Natural killer cell (primary cell): ENCODE measurements at regions not wholly inside any gene's neighbourhood (a gene's known extent, or its start where the extent isn't known, plus 50 kb on each side); places are given as distances from the start of the nearest gene placed in this dataset.

Experiments used
- ATAC-seq, 3 donors: fragments of 150-1000 bp in 2 of 3; fragments of 200-7000 bp in 1 of 3; cut with Tn5 transposase; 1 replicate in 1 of 3; 2 replicates in 2 of 3; pipeline ENCODE4 v1.10.0; 2021; ENCODE audit warnings: mild to moderate bottlenecking in 2 of 3, moderate library complexity in 2 of 3
- DNase-seq, 2 donors: peaks; one replicate each; pipeline versions ENCODE4 v3.0.0 to v3.0.0-alpha.2; 2013 to 2021; ENCODE audit warnings: mixed read lengths in 1 of 2
- H3K27ac ChIP-seq: one replicate; pipeline ENCODE4 v1.5.1; 2013; ENCODE audit warnings: mild to moderate bottlenecking, low read length
- H3K27me3 ChIP-seq: one replicate; pipeline ENCODE4 v1.6.1; 2013; ENCODE audit warnings: low read length; ENCODE audit not compliant: control insufficient read depth, insufficient read depth
- H3K36me3 ChIP-seq: one replicate; pipeline ENCODE4 v1.6.1; 2013; ENCODE audit warnings: low read length; ENCODE audit not compliant: control insufficient read depth, insufficient read depth
- H3K4me1 ChIP-seq: one replicate; pipeline ENCODE4 v1.6.1; 2013; ENCODE audit warnings: low read length; ENCODE audit not compliant: control insufficient read depth, insufficient read depth
- H3K4me3 ChIP-seq: one replicate; pipeline ENCODE4 v1.5.1; 2013; ENCODE audit warnings: low read length
- H3K9me3 ChIP-seq: one replicate; pipeline ENCODE4 v1.6.1; 2013; ENCODE audit warnings: low read length; ENCODE audit not compliant: control insufficient read depth, insufficient read depth
- H3K27ac Mint-ChIP-seq, 2 donors: one replicate each; pipeline ENCODE4 v1.8.0; 2022; ENCODE audit warnings: mild to moderate bottlenecking in 2 of 2, mixed read lengths in 2 of 2, moderate library complexity in 1 of 2
- H3K27me3 Mint-ChIP-seq, 2 donors: one replicate each; pipeline ENCODE4 v1.8.0; 2022; ENCODE audit warnings: low read depth in 2 of 2, mixed read lengths in 2 of 2
- H3K36me3 Mint-ChIP-seq: one replicate; pipeline ENCODE4 v1.8.0; 2022; ENCODE audit warnings: mixed read lengths
- H3K4me1 Mint-ChIP-seq, 2 donors: one replicate each; pipeline ENCODE4 v1.8.0; 2022; ENCODE audit warnings: mixed read lengths in 2 of 2
- H3K4me3 Mint-ChIP-seq: one replicate; pipeline ENCODE4 v1.8.0; 2022; ENCODE audit warnings: mild to moderate bottlenecking, moderate library complexity, mixed read lengths
- H3K9me3 Mint-ChIP-seq, 2 donors: one replicate each; pipeline ENCODE4 v1.8.0; 2022; ENCODE audit warnings: mixed read lengths in 2 of 2
- WGBS: methylation state at CpG from one replicate; pipeline ENCODE4 v1.1.7; 2013; ENCODE audit warnings: missing lambda C conversion rate; ENCODE audit not compliant: insufficient coverage; 5-methylcytosine and 5-hydroxymethylcytosine counted together
- intact Hi-C: fragments of 100-400 bp; cut with micrococcal nuclease; formaldehyde crosslinking; loops from one replicate; pipeline ENCODE4 v1.14.2; 2022
- TF ChIP-seq, protein P1 (sequence below): fragments of 200-600 bp; IDR thresholded peaks from one replicate; pipeline ENCODE4 v1.8.0; 2022; ENCODE audit warnings: antibody characterized with exemption

DNA sequence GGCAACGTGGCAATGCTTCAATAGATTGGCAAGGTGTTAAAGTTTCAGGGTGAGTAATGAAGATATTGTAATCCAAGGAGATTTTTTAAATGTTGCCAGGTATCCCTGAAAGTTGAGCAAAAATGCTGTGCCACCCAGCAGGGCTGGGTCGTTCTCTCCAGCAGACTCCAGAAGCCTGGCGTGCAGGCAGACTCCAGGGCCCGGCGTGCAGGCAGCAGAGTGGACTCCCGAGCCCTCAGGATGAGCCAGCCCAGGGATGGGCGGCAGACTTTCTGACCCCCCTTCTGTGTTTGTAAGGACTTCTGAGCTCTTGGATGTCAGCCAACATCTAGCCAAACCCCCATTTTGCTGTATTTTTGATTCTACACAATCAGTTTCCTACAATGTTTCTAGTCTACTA, 289.1 kb downstream of the ZNF516 start:
- Mint-ChIP-seq H3K36me3 (no peaks in the 10 kb centered on the region), H3K27me3 (peaks cover 14 to 15% of the 10 kb centered on the region in 2 donors), H3K9me3 (peaks cover 0 to 2% of the 10 kb centered on the region in 2 donors), H3K27ac (no peak overlapping the region), H3K4me1 (no peaks in the 10 kb centered on the region), H3K4me3 (no peak overlapping the region)
- no peaks in the 10 kb centered on the region for H3K9me3 ChIP-seq
- no peaks in the 10 kb centered on the region for H3K4me1 ChIP-seq
- intact Hi-C loops, result no loop called here
- TF ChIP-seq, protein P1, sequence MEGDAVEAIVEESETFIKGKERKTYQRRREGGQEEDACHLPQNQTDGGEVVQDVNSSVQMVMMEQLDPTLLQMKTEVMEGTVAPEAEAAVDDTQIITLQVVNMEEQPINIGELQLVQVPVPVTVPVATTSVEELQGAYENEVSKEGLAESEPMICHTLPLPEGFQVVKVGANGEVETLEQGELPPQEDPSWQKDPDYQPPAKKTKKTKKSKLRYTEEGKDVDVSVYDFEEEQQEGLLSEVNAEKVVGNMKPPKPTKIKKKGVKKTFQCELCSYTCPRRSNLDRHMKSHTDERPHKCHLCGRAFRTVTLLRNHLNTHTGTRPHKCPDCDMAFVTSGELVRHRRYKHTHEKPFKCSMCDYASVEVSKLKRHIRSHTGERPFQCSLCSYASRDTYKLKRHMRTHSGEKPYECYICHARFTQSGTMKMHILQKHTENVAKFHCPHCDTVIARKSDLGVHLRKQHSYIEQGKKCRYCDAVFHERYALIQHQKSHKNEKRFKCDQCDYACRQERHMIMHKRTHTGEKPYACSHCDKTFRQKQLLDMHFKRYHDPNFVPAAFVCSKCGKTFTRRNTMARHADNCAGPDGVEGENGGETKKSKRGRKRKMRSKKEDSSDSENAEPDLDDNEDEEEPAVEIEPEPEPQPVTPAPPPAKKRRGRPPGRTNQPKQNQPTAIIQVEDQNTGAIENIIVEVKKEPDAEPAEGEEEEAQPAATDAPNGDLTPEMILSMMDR, result no peak
- H3K27me3 ChIP-seq, result no peaks in the 10 kb centered on the region
- no peak overlapping the region for H3K4me3 ChIP-seq
- no peak overlapping the region for H3K27ac ChIP-seq
- WGBS, result 85% methylated on average over 7 of the region's 7 CpGs
- ATAC-seq (no peak), DNase-seq (no peak)
- H3K36me3 ChIP-seq, result no peaks in the 10 kb centered on the region

DNA sequence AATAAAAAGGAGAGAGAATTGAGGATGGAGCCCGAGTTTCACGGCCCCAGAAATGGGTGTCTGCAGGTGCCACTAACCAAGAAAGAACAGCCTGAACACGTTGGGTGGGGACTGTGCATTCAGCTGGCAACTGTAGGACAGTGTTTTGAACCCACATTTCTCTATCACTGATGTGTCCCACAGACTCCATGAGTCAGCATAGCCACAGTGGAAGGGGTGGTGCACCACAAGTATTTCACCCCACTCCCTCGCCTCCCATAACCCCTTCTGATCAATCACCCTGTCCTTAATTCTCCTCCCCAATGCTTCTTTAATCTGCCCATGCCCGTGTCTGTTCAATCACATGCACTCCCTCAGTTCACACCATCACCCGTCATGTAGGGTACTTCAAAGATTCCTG, 291.5 kb downstream of the ZNF516 start:
- Histone ChIP-seq H3K9me3 (no peaks in the 10 kb centered on the region), H3K4me1 (no peaks in the 10 kb centered on the region), H3K27ac (no peak overlapping the region), H3K4me3 (no peak overlapping the region), H3K27me3 (no peaks in the 10 kb centered on the region), H3K36me3 (no peaks in the 10 kb centered on the region)
- TF ChIP-seq, protein P1, result no peak
- no peak overlapping the region for H3K27ac Mint-ChIP-seq
- H3K4me3 Mint-ChIP-seq, result no peak overlapping the region
- peaks cover 11 to 12% of the 10 kb centered on the region in 2 donors for H3K27me3 Mint-ChIP-seq
- H3K9me3 Mint-ChIP-seq, result peaks cover 0 to 2% of the 10 kb centered on the region in 2 donors
- DNase-seq (no peak), ATAC-seq (no peak)
- no peaks in the 10 kb centered on the region for H3K36me3 Mint-ChIP-seq
- intact Hi-C loops, result no loop called here
- WGBS, result 70% methylated on average over 6 of the region's 6 CpGs
- H3K4me1 Mint-ChIP-seq, result no peaks in the 10 kb centered on the region

DNA sequence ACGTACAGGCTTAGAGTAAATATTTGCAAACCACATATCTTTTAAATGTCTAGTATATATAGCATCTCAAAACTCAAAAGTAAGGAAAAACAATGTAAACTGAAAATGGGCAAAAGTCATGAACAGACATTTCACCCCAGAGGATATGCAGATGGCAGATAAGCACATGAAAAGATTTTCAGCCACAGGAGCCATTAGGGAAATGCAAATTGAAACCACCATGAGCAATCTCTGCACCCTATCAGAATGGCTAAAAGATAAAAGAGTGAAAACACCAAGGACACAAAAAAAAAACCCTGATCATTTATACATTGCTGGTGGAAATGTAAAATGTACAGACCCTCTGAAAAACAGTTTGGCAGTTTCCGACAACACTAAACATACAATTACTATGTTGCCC, 292.7 kb downstream of the ZNF516 start:
- DNase-seq (no peak), ATAC-seq (no peak)
- H3K4me1 ChIP-seq, result no peaks in the 10 kb centered on the region
- H3K4me3 ChIP-seq, result no peak overlapping the region
- H3K27ac ChIP-seq, result no peak overlapping the region
- H3K9me3 ChIP-seq, result no peaks in the 10 kb centered on the region
- Mint-ChIP-seq H3K27me3 (peaks cover 16 to 24% of the 10 kb centered on the region in 2 donors), H3K27ac (no peak overlapping the region), H3K36me3 (no peaks in the 10 kb centered on the region), H3K4me1 (no peaks in the 10 kb centered on the region), H3K4me3 (no peak overlapping the region), H3K9me3 (peaks cover 0 to 2% of the 10 kb centered on the region in 2 donors)
- TF ChIP-seq, protein P1, result no peak
- 93% methylated on average over 1 of the region's 2 CpGs for WGBS
- no peaks in the 10 kb centered on the region for H3K27me3 ChIP-seq
- no peaks in the 10 kb centered on the region for H3K36me3 ChIP-seq
- intact Hi-C loops, result no loop called here

DNA sequence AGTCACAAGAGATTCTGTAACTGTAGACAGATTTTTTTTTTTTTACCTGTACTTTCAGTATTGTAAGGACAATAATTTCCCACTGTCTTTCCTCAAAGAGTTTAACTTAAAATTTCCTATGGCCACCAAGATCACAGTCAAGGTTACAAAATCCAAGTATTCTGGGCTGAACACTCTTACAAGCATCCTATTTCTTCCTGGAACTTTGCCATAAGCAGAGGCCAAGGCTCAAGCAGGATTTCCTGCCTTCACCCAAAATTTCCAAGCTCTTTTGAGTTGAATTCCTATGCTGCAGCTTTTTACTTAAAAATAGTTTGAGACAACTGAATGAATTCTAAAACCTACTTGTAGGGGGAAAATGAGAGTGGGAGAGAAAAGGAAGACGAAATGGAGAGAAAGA, 299.4 kb downstream of the ZNF516 start:
- peaks cover 3% of the 10 kb centered on the region for H3K27me3 ChIP-seq
- Mint-ChIP-seq H3K4me3 (no peak overlapping the region), H3K27me3 (peaks cover 15 to 43% of the 10 kb centered on the region in 2 donors), H3K36me3 (no peaks in the 10 kb centered on the region), H3K27ac (no peak overlapping the region), H3K4me1 (no peaks in the 10 kb centered on the region), H3K9me3 (peaks cover 0 to 5% of the 10 kb centered on the region in 2 donors)
- intact Hi-C loops, result no loop called here
- no peaks in the 10 kb centered on the region for H3K9me3 ChIP-seq
- DNase-seq (no peak), ATAC-seq (no peak)
- WGBS, result no CpG with 5 or more reads among the region's 1 CpG
- no peak overlapping the region for H3K4me3 ChIP-seq
- no peaks in the 10 kb centered on the region for H3K4me1 ChIP-seq
- H3K36me3 ChIP-seq, result no peaks in the 10 kb centered on the region
- TF ChIP-seq, protein P1, result no peak
- H3K27ac ChIP-seq, result no peak overlapping the region
